Endothelial cell of umbilical vein (primary cell): ENCODE measurements at regions not wholly inside any gene's neighbourhood (a gene's known extent, or its start where the extent isn't known, plus 50 kb on each side); places are given as distances from the start of the nearest gene placed in this dataset.

ENCODE experiments used
- CTCF ChIP-seq, 2 donors: IDR thresholded peaks; 1 replicate in 1 of 2; 2 replicates in 1 of 2; pipeline ENCODE4 v1.5.1; 2011; ENCODE audit warnings: low read length in 2 of 2, mild to moderate bottlenecking in 2 of 2, moderate library complexity in 2 of 2, control low read depth in 1 of 2, inconsistent platforms in 1 of 2, low read depth in 1 of 2; ENCODE audit not compliant: insufficient read depth in 1 of 2; ENCODE audit errors: extremely low read depth in 1 of 2
- EZH2 ChIP-seq: IDR thresholded peaks from 2 replicates; pipeline ENCODE4 v1.6.1; 2012; ENCODE audit warnings: borderline replicate concordance, low read depth, mild to moderate bottlenecking, moderate library complexity, low read length, inconsistent platforms; ENCODE audit not compliant: severe bottlenecking
- FOS ChIP-seq: IDR thresholded peaks from 2 replicates; pipeline ENCODE4 v1.6.1; 2011; ENCODE audit warnings: mild to moderate bottlenecking, low read length, moderate library complexity, borderline replicate concordance; ENCODE audit not compliant: insufficient read depth
- JUN ChIP-seq: IDR thresholded peaks from 2 replicates; pipeline ENCODE4 v1.6.1; 2011; ENCODE audit warnings: borderline replicate concordance, low read depth; ENCODE audit not compliant: insufficient read length, insufficient read depth
- MAX ChIP-seq: IDR thresholded peaks from 2 replicates; pipeline ENCODE4 v1.6.1; 2011; ENCODE audit not compliant: insufficient read depth, insufficient read length
- MYC ChIP-seq: IDR thresholded peaks from one replicate; pipeline ENCODE4 v1.6.1; 2011; ENCODE audit warnings: mild to moderate bottlenecking, low read depth, low read length
- POLR2A ChIP-seq: IDR thresholded peaks from 2 replicates; pipeline ENCODE4 v1.6.1; 2012; ENCODE audit warnings: low read depth, mild to moderate bottlenecking, control low read depth, low read length
- POLR2AphosphoS5 ChIP-seq: IDR thresholded peaks from 2 replicates; pipeline ENCODE4 v1.6.1; 2012; ENCODE audit warnings: low read depth, mild to moderate bottlenecking, control low read depth, low read length, moderate library complexity; ENCODE audit not compliant: insufficient read depth

GRCh38 chr2:160613466-160614153 is 120.0 kb upstream of the RBMS1 start:
- TF ChIP-seq CTCF (IDR thresholded peaks at IDR 0.05; ENCODE audit: extremely low read depth in 1 of 2, insufficient read depth in 1 of 2, low read depth in 1 of 2, low read length in 2 of 2) = no peak
- no peak for TF ChIP-seq POLR2AphosphoS5
- no peak for TF ChIP-seq POLR2A
- TF ChIP-seq FOS = peak; percentile 88
- TF ChIP-seq MYC = no peak
- TF ChIP-seq EZH2 = no peak
- TF ChIP-seq MAX = no peak
- peak; percentile 40 for TF ChIP-seq JUN
